Trophoblast cell (in vitro differentiated cells and primary cell): ENCODE measurements at regions not wholly inside any gene's neighbourhood (a gene's known extent, or its start where the extent isn't known, plus 50 kb on each side); places are given as distances from the start of the nearest gene placed in this dataset.

Experiments used
- DNase-seq, 2 donors: peaks; one replicate each; pipeline ENCODE4 v3.0.0-alpha.2; 2016
- H2AFZ ChIP-seq: 2 replicates; pipeline ENCODE4 v1.6.1; 2013; ENCODE audit warnings: low read length, moderate library complexity, mild to moderate bottlenecking; ENCODE audit not compliant: insufficient read depth, poor library complexity
- H2AK5ac ChIP-seq: 2 replicates; pipeline ENCODE4 v1.6.1; 2013; ENCODE audit warnings: mild to moderate bottlenecking, low read length
- H2BK120ac ChIP-seq: 2 replicates; pipeline ENCODE4 v1.6.1; 2013; ENCODE audit warnings: low read length, mild to moderate bottlenecking, moderate library complexity; ENCODE audit not compliant: insufficient read depth, poor library complexity
- H2BK12ac ChIP-seq: 2 replicates; pipeline ENCODE4 v1.6.1; 2013; ENCODE audit warnings: mild to moderate bottlenecking, low read length, moderate library complexity
- H2BK5ac ChIP-seq: 2 replicates; pipeline ENCODE4 v1.6.1; 2013; ENCODE audit warnings: low read length, low read depth, moderate library complexity, mild to moderate bottlenecking; ENCODE audit not compliant: poor library complexity
- H3K14ac ChIP-seq: 2 replicates; pipeline ENCODE4 v1.6.1; 2013; ENCODE audit warnings: mild to moderate bottlenecking, low read length
- H3K18ac ChIP-seq: 2 replicates; pipeline ENCODE4 v1.6.1; 2013; ENCODE audit warnings: mild to moderate bottlenecking, low read length
- H3K23ac ChIP-seq: 2 replicates; pipeline ENCODE4 v1.6.1; 2013; ENCODE audit warnings: low read length
- H3K27ac ChIP-seq: 2 replicates; pipeline ENCODE4 v1.5.1; 2013; ENCODE audit warnings: low read depth, mild to moderate bottlenecking, inconsistent platforms, low read length, moderate library complexity
- H3K27me3 ChIP-seq: 2 replicates; pipeline ENCODE4 v1.6.1; 2013; ENCODE audit warnings: inconsistent platforms, mild to moderate bottlenecking, low read length, moderate library complexity; ENCODE audit not compliant: insufficient read depth
- H3K36me3 ChIP-seq, 2 experiments: 1 replicate in 1 of 2; 2 replicates in 1 of 2; pipeline ENCODE4 v1.6.1; 2013; ENCODE audit warnings: low read length in 2 of 2, mild to moderate bottlenecking in 2 of 2, moderate library complexity in 1 of 2; ENCODE audit not compliant: insufficient read depth in 2 of 2, control insufficient read depth in 1 of 2
- H3K4ac ChIP-seq: 2 replicates; pipeline ENCODE4 v1.6.1; 2013; ENCODE audit warnings: low read depth, mild to moderate bottlenecking, low read length, moderate library complexity
- H3K4me1 ChIP-seq, 2 experiments: 1 replicate in 1 of 2; 2 replicates in 1 of 2; pipeline ENCODE4 v1.6.1; 2013; ENCODE audit warnings: low read length in 2 of 2, mild to moderate bottlenecking in 2 of 2, moderate library complexity in 1 of 2; ENCODE audit not compliant: insufficient read depth in 2 of 2, control insufficient read depth in 1 of 2
- H3K4me2 ChIP-seq: 2 replicates; pipeline ENCODE4 v1.6.1; 2013; ENCODE audit warnings: inconsistent platforms, mild to moderate bottlenecking, low read length, moderate library complexity
- H3K4me3 ChIP-seq: 2 replicates; pipeline ENCODE4 v1.5.1; 2013; ENCODE audit warnings: mild to moderate bottlenecking, low read depth, low read length, inconsistent platforms
- H3K79me1 ChIP-seq: one replicate; pipeline ENCODE4 v1.6.1; 2013; ENCODE audit warnings: low read length
- H3K79me2 ChIP-seq: 2 replicates; pipeline ENCODE4 v1.6.1; 2013; ENCODE audit warnings: low read length, mild to moderate bottlenecking; ENCODE audit not compliant: control insufficient read depth, insufficient read depth, poor library complexity
- H3K9ac ChIP-seq: 2 replicates; pipeline ENCODE4 v1.6.1; 2013; ENCODE audit warnings: mild to moderate bottlenecking, low read length
- H3K9me3 ChIP-seq: 2 replicates; pipeline ENCODE4 v1.6.1; 2013; ENCODE audit warnings: low read depth, mild to moderate bottlenecking, control low read depth, inconsistent platforms, low read length; ENCODE audit not compliant: insufficient read depth
- H4K12ac ChIP-seq: 2 replicates; pipeline ENCODE4 v1.6.1; 2013; ENCODE audit warnings: low read depth, mild to moderate bottlenecking, low read length, moderate library complexity
- H4K8ac ChIP-seq: 2 replicates; pipeline ENCODE4 v1.6.1; 2013; ENCODE audit warnings: low read depth, mild to moderate bottlenecking, low read length, moderate library complexity
- H4K91ac ChIP-seq: one replicate; pipeline ENCODE4 v1.6.1; 2013; ENCODE audit warnings: low read depth, mild to moderate bottlenecking, low read length, moderate library complexity
- WGBS: extraction: QIAGEN DNeasy Blood & Tissue Kit; methylation state at CpG from one replicate; pipeline ENCODE4 v1.1.7; 2013; ENCODE audit warnings: missing lambda C conversion rate; ENCODE audit not compliant: insufficient read length, insufficient coverage; ENCODE audit errors: extremely low coverage; 5-methylcytosine and 5-hydroxymethylcytosine counted together

DNA sequence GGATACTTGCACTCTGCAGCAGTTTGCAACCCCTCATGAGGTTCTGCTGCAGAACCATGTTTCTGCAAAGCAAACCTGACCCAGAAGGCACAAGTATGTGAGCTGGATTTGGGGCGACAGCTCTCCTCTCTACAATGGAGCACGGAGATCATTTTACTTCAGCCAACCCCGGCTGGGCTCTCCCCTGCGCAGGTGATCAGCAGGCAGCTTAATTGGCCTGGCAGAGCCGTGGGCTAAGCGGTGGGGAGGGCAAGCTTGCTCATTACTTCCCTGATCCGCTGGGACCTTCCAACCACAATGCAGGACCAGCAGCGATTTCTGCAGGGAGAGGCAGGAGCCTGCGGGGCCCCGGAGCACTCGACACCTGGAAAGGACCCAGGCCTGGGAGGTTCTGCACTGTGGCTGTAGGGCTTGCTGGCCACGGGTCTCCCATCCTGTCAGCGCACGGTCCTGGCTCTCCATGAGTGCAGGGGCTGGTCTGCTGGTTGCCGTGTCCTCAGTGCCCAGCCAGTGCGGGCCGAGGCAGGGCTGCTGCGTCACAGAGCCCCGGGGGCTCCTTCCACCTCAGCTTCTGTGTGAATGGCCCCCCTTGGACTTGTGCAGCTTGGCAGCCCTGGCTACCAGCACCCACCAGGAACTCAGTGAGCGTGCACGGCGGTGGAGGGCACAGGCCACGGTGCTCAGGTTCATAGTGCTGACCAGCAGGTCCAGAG is 51.8 kb upstream of the RAPGEF1 start:
- Histone ChIP-seq H4K8ac (no peak overlapping the region), H3K4ac (no peak overlapping the region), H2AK5ac (no peak overlapping the region), H3K9ac (no peak overlapping the region), H3K27ac (no peak overlapping the region), H2BK5ac (no peak overlapping the region), H3K23ac (no peak overlapping the region), H2AFZ (no peak overlapping the region), H4K91ac (no peak overlapping the region), H3K4me3 (no peak overlapping the region), H2BK120ac (no peak overlapping the region), H2BK12ac (no peak overlapping the region), H3K4me2 (no peak overlapping the region), H3K18ac (no peak overlapping the region), H3K27me3 (no peaks in the 10 kb centered on the region), H3K4me1 (no peaks in the 10 kb centered on the region), H3K9me3 (peaks cover 4% of the 10 kb centered on the region), H3K79me1 (no peaks in the 10 kb centered on the region), H4K12ac (no peak overlapping the region), H3K79me2 (no peaks in the 10 kb centered on the region), H3K14ac (no peak overlapping the region), H3K36me3 (no peaks in the 10 kb centered on the region)
- DNase-seq = no peak
- no CpG with 5 or more reads among the region's 23 CpGs for WGBS
